GF-D8 (cell line): ENCODE measurements at regions not wholly inside any gene's neighbourhood (a gene's known extent, or its start where the extent isn't known, plus 50 kb on each side); places are given as distances from the start of the nearest gene placed in this dataset.

ENCODE experiments used
- DNase-seq: peaks from one replicate; lab custom pipeline; 2025; lab: John Stamatoyannopoulos, UW

GRCh38 chr1:4528590-4528989 lies 125.8 kb upstream of the AJAP1 start:
- no peak for DNase-seq

- no peak for DNase-seq
Observed at GRCh38 chr1:4529446-4530165, 124.8 kb upstream of the AJAP1 start.

- no peak for DNase-seq
Observed at GRCh38 chr1:4530166-4530785, 124.1 kb upstream of the AJAP1 start.

- DNase-seq: no peak
Observed at GRCh38 chr1:4531842-4532241, 122.6 kb upstream of the AJAP1 start.

- no peak for DNase-seq
Observed at GRCh38 chr1:4532656-4533055, 121.8 kb upstream of the AJAP1 start.

GRCh38 chr1:4546911-4547310 lies 107.5 kb upstream of the AJAP1 start:
- no peak for DNase-seq

GRCh38 chr1:4549930-4550329 lies 104.5 kb upstream of the AJAP1 start:
- DNase-seq: no peak

GRCh38 chr1:4550941-4551340 lies 103.5 kb upstream of the AJAP1 start:
- no peak for DNase-seq

- no peak for DNase-seq
Observed at GRCh38 chr1:4551706-4552105, 102.7 kb upstream of the AJAP1 start.

GRCh38 chr1:4553761-4554160 lies 100.6 kb upstream of the AJAP1 start:
- no peak for DNase-seq

GRCh38 chr1:4554271-4554865 lies 100.0 kb upstream of the AJAP1 start:
- no peak for DNase-seq

GRCh38 chr1:4557949-4558348 lies 96.5 kb upstream of the AJAP1 start:
- no peak for DNase-seq

- no peak for DNase-seq
Observed at GRCh38 chr1:4561205-4561604, 93.2 kb upstream of the AJAP1 start.

GRCh38 chr1:4562321-4562720 lies 92.1 kb upstream of the AJAP1 start:
- no peak for DNase-seq

GRCh38 chr1:4563586-4563985 lies 90.8 kb upstream of the AJAP1 start:
- no peak for DNase-seq

- DNase-seq: no peak
Observed at GRCh38 chr1:4564051-4564450, 90.4 kb upstream of the AJAP1 start.

GRCh38 chr1:4565166-4565565 lies 89.2 kb upstream of the AJAP1 start:
- no peak for DNase-seq

- DNase-seq: no peak
Observed at GRCh38 chr1:4565801-4566449, 88.5 kb upstream of the AJAP1 start.

GRCh38 chr1:4571263-4571662 lies 83.1 kb upstream of the AJAP1 start:
- no peak for DNase-seq

- no peak for DNase-seq
Observed at GRCh38 chr1:4573526-4573925, 80.9 kb upstream of the AJAP1 start.

- DNase-seq: no peak
Observed at GRCh38 chr1:4581807-4582206, 72.6 kb upstream of the AJAP1 start.

- DNase-seq: no peak
Observed at GRCh38 chr1:4584449-4584848, 70.0 kb upstream of the AJAP1 start.

GRCh38 chr1:4585216-4585615 lies 69.2 kb upstream of the AJAP1 start:
- no peak for DNase-seq
